ENCODE measurements at regions not wholly inside any gene's neighbourhood (a gene's known extent, or its start where the extent isn't known, plus 50 kb on each side); places are given as distances from the start of the nearest gene placed in this dataset.

- TF ChIP-seq, protein P1, sequence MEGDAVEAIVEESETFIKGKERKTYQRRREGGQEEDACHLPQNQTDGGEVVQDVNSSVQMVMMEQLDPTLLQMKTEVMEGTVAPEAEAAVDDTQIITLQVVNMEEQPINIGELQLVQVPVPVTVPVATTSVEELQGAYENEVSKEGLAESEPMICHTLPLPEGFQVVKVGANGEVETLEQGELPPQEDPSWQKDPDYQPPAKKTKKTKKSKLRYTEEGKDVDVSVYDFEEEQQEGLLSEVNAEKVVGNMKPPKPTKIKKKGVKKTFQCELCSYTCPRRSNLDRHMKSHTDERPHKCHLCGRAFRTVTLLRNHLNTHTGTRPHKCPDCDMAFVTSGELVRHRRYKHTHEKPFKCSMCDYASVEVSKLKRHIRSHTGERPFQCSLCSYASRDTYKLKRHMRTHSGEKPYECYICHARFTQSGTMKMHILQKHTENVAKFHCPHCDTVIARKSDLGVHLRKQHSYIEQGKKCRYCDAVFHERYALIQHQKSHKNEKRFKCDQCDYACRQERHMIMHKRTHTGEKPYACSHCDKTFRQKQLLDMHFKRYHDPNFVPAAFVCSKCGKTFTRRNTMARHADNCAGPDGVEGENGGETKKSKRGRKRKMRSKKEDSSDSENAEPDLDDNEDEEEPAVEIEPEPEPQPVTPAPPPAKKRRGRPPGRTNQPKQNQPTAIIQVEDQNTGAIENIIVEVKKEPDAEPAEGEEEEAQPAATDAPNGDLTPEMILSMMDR (conservative IDR thresholded peaks at IDR 0.05; ENCODE audit: low read length), result no peak
- no peak for TF ChIP-seq EZH2phosphoT487 (IDR thresholded peaks at IDR 0.05; ENCODE audit: borderline replicate concordance, low read depth, low read length)
These were observed 219.7 kb upstream of the FGF13 start for GRCh38 chrX:138931212-138931611.
